ENCODE measurements at regions not wholly inside any gene's neighbourhood (a gene's known extent, or its start where the extent isn't known, plus 50 kb on each side); places are given as distances from the start of the nearest gene placed in this dataset.
A peak's percentile ranks its signal among the peaks of the same experiment; 100 is the strongest.
"Not testable (repeated sequence)": the region's sequence is repeated elsewhere in the genome, so short reads cannot be mapped to it uniquely, and the experiment has no call there.

DNA sequence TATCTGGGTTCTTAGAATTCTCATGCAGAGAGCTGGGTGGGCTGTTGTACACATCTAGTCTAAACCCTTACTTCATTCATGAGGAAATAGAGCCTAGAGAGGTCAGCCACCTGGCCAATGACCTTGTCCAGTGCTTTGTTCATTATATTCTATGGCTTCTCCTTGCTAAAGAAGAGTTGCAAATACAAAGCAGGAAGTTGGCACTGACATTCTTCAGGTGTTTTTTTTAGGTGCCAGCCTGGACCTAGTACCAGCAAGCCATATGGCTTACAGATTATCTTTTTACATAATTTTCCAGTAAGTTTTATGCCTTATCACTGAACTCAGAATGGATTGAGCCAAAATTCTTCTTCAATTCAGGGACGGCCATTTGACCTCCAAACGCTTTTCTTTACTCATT lies 54.7 kb upstream of the PGM2 start:
- no peak for DNase-seq (ENCODE audit: low spot score)

DNA sequence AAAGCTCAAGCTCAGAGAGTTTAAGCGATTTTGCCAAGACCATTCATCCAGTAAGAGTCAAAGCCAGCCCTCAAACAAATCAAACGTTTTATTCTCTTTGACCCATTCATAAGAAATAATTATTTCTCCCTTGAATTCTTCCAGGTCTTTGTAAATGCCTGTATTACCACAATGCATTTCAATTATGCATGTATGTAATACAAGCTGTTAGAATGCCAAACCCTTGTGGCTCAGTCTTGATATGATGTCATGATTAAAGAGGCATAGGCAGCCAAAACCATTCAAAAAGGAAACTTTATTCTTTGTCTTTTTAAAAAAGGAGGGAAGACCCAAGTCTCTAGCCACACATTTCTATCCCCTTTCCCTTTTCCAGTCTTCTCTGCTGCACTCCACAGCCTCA lies 56.5 kb upstream of the PGM2 start:
- DNase-seq (ENCODE audit: low spot score), result no peak

DNA sequence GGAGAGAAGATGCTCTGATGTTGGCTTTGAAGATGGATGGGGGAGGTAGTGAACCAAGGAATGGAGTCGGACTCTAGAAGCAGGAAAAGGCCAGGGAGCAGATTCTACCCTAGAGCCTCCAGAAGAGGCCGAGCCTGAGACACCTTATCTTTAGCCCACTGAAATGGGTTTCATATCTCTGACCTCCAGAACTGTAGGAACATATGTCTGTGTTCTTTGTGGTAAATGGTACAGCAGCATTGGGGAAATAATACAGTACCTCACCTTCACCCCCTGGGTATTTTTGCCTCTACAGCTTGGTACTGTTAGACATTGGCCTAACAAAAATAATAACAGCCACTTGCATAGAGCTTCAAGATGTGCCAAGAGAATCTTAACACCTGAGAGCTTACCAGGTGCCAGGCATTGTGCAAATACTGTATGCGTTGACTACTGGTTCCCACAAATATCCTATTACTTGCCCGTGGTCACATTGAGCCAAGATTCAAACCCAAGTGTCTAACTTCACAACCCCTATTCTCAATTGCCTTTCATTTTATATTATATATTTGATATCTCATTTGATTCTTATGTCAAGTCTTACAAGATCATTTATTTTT lies 57.0 kb upstream of the PGM2 start:
- DNase-seq (ENCODE audit: low spot score), result no peak

DNA sequence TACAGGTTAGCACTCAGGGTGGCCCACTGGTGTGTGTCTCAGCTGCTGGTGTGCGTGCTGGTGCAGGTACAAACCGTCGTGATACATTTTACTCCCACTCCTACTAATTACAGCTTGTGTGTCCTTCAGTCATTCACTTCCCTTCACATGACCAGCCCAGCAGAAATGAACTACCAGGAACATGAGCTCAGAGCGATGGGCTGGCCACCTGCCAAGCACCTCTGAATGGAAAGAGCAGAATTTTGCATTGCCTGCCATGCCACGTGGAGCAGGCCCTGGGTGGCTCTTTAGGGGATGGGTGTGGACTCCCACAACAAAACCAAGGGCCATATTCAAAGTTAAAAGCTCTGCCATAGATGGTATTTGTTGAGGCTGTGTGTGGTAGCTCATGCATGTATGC lies 58.9 kb upstream of the PGM2 start:
- DNase-seq (ENCODE audit: low spot score), result no peak

DNA sequence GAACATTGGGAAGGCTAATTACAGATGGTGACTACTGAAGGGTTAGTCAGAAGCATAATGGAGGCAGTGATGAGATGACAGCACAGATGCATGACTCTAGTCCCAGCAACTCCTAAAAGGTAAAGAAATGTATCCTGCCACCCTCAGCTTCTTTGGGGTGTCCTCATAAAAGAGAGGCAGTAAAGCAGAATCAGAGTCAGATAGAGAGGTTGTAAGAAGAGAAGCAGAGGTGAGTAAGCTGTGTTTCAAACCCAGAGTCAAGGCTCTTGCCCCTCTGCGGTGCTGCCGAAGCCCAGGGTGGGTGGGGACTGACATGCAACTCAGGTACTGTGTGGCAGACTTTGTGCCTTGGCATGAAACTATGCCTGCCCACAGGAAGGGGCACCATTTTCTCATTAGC lies 59.5 kb upstream of the PGM2 start:
- DNase-seq (ENCODE audit: low spot score), result no peak

DNA sequence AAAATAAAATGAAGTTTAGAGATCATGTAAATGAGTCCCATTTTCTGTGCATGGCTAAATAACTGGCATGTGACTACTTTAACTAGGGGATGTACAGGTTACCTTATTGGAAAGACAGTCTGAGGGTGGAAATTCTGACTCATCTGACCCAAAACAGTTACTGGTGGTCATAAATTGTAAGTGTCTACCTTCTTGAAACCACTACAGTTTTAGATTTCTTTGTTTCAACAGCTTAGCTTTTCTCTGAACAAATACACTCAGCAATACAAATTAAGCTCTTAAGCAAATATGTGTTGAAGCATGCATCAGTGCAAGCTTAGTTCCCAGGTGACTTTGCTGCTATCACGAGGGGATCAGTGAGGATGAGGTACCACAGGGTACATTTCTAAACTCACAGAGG lies 60.7 kb upstream of the PGM2 start:
- DNase-seq (ENCODE audit: low spot score), result no peak

DNA sequence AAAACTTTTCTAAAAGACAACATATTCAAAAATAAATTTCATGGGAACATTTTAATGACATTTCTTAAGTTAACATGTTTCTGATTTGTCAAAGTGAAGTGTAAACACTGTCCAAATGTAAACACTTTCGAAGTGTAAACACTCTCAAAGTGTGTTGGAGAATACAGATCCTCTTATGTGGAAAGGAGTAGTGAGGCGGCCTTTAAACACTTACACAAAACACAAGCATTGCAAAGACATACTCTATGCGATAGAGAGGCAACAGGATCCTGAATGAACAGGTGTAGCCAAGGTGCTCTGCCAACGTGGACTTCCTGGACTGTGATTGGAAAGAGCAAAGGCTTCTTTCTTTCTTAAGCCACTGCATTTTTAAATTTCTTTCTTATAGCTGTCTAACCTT lies 62.7 kb upstream of the PGM2 start:
- DNase-seq (ENCODE audit: low spot score), result no peak

DNA sequence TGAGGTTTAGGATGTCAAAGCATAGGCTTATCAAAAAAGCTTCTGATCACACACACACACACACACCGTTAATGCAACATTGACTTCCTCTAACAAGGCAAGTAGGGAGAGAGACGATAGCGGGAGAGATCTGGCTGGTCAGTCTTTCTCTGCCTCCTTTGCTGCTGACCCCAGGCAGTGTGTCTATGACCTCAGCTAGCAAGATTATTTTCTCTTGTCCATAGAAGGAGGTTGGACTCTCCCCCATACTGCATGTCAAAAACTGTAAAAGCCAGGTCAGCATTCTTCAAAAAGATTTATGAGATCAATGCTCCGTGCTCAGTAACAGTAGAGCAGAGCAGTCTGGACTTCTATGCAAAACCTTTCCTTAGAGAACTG lies 63.5 kb upstream of the PGM2 start:
- DNase-seq (ENCODE audit: low spot score), result no peak

DNA sequence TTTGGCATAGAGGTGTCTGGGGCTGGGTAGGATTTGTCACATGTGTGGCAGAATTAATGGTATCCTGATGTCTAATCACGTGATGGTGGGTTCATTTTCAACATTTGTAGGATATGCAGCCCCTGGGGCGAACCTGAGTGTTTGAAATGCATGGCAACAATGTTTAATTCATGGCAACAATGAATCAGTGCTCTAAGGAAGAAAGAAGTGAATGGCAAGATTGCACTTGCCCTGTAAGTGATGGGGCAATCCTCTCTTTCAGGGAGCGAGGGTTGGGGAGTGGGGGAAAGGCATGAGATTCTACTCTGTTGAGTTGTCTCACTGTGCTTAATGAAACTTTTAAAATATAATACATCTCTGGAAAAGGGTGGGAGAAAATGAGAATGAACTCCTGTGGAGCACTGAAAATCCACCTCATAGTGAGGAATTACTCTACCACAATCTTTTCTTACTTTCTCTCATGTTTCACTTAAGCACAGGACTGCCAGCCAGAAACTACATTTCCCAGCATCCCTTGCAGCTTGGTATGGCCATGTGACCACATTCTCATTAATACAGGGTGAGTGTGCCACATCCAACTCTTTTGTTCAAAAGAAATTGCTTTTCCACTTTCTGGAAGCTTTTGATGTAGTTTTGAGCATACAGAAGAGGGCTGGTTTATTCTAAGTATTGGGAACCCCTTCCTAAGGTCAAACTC lies 64.0 kb upstream of the PGM2 start:
- DNase-seq (ENCODE audit: low spot score), result peak; percentile 16

DNA sequence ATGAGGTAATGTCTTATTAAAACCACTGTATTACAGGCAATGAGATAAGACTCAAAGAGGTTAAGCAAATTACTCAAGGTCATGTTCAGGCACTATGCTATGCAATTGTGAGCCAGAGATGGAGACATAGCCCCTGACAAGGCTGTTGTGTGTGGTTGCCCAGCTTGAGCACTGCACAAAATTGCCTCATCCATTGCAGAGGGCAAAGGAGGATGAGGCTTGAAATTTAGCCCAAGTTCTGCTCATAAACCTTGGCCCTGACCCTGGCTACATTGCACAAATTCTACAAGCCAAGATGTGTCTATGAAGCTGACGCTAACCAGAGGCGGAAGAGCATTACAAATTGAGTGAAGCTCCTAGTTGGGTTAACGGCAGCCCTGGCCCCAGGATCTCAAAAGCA lies 65.6 kb upstream of the PGM2 start:
- no peak for DNase-seq (ENCODE audit: low spot score)

DNA sequence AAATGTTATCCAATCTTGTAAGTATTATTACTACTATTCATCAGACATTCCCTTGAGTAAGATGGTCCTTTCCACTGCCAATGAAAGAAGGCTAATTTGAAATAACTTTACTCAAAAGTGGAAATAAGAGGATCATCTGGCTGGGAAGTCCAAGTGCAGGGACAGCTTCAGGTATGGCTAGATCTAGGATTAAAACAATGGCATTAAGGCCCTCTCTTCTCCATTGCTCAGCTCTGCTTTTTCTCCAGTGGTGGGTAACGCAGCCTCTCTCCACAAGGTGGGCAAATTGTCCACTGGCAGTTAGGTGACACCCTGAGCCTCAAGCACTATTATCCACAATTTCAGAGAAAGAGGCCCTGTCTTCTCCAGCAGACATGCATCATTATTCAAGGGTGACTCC lies 66.7 kb upstream of the PGM2 start:
- DNase-seq (ENCODE audit: low spot score), result no peak

DNA sequence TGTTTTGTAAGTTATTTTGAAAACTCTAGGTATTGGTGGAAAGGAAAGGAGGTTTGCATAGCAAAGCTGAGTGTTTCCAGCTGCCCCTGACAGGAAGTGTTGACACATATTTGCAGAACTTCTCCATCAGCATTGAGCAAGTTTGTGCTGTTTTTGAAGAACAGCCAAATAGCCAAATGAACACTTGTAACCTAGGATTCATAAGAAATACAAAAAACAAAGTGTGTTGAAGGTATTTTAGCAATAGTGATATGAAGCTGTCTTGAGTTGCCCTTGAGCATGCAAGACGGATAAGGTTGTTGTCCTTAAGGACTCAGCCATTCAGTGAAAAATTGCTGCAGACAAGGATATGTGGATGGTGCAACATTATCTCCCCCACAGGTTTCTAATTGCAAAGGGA lies 68.3 kb upstream of the PGM2 start:
- no peak for DNase-seq (ENCODE audit: low spot score)

DNA sequence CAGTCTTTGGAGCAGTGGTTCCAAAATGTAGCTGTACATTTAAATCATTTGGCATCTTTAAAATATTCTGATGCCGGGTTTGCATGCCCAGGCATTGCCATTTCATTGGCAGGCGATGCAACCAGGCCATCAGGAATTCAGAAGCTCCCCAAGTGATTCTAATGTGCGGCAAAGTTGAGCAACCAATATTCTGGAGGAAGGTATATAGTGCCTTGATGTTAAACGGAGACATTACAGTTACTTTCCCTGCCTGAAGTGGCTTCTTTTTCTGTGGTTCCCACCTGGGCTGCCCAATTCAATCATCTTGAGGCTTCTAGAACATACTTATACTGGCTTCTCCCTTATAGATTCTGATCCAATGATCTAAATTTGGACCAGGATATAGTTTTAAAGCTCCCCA lies 68.7 kb upstream of the PGM2 start:
- DNase-seq (ENCODE audit: low spot score), result no peak

DNA sequence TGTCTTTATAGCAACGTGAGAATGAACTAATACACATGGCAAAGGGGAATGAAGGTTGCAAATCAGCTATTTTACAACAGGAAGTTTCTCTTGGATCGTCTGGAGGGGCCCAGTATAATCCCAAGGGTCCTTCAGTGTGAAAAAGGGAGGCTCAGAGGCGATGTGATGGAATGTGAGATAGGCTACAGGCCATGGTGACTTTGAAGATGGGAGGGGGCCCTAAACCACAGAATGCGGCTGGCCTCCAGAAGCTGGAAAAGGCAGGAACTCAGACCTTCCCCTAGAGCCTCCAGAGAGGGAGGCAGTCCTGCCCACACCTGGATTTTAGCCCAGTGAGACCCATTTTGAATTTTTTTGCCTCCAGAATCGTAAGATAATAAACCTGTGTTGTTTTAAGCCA lies 69.4 kb upstream of the PGM2 start:
- DNase-seq (ENCODE audit: low spot score), result no peak

DNA sequence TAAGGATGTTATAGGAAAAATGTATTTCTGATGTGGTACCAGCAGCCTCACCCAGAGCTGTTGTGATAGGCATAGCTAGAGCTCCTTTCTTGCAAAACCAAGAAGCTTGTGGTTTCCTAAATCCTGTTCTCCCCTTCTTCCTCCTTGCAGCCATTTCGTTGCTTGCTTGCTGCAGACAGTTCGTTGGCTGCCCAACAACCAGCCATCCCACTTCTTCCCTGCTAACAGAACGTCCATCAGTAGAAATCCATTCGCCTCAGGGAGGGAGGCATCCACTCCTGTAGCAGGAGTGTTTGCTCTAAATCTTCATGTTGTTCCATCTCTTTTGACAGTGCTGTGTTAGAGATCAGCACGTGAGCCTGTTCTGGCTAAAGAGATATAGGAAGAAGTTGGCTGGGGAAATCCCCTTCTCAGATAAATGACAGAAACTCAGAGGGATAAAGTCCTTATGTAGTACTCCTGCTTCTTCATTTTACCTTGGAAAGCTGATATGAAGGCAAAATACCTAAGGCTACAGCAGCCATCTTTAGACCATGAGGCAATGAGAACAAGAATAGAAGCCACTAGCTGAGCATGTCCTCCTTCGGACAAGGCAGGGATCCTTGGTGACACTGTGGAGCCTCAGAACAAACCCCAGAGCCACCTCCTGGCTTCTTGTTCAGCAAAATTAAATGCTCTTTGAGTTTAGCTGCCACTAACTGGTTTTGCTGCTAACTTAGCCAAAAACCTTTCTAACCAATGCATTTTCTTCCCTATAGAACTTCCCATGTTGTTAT lies 68.4 kb upstream of the RELL1 start:
- peak; percentile 8 for DNase-seq (ENCODE audit: low spot score)

DNA sequence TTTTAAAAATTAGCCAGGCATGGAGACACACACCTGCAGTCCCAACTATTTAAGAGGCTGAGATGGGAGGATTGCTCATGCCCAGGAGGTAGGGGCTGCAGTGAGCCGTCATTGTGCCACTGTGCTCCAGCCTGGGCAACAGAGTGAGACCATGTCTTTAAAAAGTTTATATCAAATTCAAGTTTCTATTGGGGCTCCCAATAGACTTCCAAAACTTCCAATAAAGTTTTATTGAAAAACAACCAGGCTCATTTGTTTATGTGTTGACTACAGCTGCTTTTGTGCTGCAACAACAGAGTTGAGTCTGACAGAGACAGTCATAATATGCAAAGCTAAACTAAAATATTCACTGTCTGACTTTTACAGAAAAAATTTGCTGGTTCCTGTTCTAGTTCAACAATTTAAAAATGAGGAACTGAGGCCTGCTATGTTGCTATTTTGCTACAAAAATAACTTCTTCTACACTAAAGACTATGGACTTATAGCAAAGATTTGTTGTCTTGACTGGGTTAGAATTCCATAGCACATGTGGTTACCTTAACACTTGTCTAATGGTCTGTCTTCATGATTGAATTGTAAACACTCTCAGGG lies 63.3 kb upstream of the RELL1 start:
- no peak for DNase-seq (ENCODE audit: low spot score)

DNA sequence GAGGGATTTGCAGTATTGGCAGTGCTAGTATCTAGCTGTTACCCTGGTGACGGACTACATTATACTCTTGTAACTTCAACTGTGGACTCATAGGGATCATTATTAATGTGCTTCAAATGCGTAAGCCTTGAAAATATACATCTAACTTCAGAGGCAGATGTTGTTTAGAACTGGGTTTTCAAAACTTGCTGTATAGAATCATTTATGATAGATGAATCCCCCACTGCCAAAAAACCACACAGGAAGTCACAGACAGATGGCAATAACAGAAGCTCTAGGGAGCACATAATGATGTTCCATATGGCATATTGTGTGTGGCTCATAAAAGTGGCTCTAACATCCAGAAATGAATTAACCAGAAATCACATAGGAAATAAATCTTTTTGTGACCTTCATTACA lies 62.3 kb upstream of the RELL1 start:
- DNase-seq (ENCODE audit: low spot score), result no peak

DNA sequence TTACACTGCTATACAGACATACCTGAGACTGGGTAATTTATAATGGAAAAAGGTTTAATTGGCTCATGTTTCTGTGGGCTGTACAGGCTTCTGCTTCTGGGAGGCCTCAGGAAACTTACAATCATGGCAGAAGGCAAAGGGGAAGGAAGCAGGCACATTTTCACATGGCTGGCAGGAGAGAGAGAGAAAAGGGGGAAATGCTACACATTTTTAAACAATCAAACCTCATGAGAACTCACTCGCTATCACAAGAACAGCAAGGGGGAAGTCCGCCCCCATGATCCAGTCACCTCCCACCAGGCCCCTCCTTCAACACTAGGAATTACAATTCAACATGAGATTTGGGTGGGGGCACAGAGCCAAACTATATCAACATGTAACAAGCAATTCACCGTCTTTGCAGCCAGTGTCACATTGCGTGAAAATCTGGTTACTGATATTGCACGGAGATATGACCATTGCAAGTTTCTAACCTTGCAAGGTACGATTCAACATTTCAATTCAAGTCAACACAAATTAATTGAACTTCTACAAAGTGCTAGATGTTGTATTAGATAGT lies 61.7 kb upstream of the RELL1 start:
- no peak for DNase-seq (ENCODE audit: low spot score)

DNA sequence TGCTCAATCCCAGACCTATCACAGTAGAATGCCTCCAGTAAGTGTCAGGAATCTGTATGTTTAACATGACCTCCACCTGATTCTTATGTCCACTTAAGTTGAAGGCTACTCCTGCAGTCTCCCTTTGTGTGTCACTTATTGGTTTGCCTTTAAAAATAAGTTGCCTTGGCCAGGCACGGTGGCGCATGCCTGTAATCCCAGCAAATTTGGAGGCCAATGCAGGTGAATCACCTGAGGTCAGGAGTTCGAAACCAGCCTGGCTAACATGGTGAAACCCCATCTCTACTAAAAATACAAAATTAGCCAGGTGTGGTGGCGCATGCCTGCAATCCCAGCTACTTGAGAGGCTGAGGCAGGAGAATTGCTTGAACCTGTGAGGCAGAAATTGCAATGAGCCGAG lies 60.7 kb upstream of the RELL1 start:
- DNase-seq (ENCODE audit: low spot score), result not testable (repeated sequence)

DNA sequence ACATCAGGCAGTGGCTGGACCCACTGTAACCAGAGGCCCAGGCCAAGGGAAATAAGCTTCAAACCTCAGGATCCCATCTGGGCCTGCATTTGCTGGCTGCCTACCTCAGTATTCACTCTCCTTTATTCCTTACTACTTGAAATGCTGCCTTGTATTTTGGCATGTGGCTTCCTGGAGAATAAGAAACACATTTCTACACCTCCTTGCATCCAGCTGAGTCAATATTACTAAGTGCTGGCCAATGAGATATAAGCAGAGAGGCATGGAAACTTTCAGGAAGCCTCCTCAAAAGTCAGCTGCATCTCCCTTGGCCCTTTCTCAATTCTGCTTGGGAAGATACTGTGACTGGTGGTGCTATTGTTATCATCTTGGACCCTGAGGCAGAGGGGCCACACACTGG lies 59.8 kb upstream of the RELL1 start:
- no peak for DNase-seq (ENCODE audit: low spot score)

DNA sequence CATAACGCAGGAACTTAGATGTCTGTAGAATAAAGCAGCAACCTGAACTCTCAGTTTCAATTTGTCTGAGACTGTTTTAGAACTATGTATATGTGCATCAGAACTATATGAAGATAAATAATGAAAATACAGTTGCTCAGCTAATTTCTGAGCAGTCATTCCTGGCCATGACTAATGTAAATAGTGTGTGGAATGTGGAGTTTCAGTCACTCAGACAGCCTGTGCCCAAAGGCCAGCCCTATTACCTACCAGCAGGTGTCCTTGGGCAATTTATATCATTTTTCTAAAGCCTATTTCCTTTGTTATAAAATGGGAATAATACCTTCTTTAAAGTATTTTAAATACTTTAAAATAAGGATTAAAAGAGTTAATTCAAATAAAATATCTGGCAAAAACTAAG lies 56.0 kb upstream of the RELL1 start:
- no peak for DNase-seq (ENCODE audit: low spot score)

DNA sequence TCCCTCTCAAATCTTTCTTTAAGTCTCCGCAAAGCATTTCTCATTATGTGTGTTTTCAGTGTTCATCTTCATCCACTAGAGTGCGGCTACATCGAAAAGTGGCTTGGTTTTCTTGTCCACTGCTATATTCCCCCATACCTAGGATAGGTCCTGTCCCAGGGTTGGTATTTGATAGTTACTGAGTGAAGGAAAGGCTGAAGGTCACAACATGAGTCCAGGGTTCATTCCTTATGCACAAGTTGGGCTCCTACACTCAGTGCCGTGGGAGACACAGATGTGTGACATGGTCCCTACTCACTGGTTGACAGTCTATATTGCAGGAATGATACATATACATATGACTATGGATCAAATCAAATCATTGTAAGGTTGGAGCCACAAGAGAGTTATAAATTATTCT lies 55.4 kb upstream of the RELL1 start:
- DNase-seq (ENCODE audit: low spot score), result no peak

DNA sequence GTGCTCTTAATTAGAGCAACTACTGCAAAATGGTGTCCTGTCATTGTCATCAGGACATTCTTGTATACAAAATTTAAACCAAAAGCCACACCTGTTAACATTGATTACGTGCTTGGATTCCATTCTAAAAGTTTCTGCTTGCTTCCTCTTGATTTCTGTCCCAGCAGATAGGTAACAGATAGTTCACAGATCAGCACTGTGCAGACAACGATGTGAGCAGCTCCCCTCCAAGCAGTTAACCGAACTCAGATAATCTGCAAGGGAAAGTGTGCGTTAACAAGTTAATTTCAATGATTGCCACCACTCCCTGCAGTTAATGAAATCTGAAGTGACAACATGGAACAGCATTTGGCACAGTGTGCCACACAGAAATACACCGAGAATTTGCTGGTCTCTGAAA lies 54.4 kb upstream of the RELL1 start:
- DNase-seq (ENCODE audit: low spot score), result no peak

All from hematopoietic multipotent progenitor cell treated with erythropoietin and hydrocortisone succinate and interleukin-3 and kit ligand, for 15 days (in vitro differentiated cells).